GM19468 (cell line): ENCODE measurements at regions not wholly inside any gene's neighbourhood (a gene's known extent, or its start where the extent isn't known, plus 50 kb on each side); places are given as distances from the start of the nearest gene placed in this dataset.

ENCODE experiments used
- ATAC-seq: cut with Tn5 transposase; IDR thresholded peaks from one replicate; pipeline ENCODE4 v1.9.1; 2021; ENCODE audit warnings: mild to moderate bottlenecking, moderate library complexity, moderate number of reproducible peaks; ENCODE audit not compliant: unreplicated experiment; ENCODE audit errors: extremely low read depth

- no peak for ATAC-seq
Measured at GRCh38 chr7:52897713-52898112, 137.7 kb upstream of the POM121L12 start.

- ATAC-seq: no peak
Measured at GRCh38 chr7:52897288-52897687, 138.1 kb upstream of the POM121L12 start.

- ATAC-seq: no peak
Measured at GRCh38 chr7:52877240-52877639, 158.2 kb upstream of the POM121L12 start.

- ATAC-seq: no peak
Measured at GRCh38 chr7:52876402-52876801, 159.0 kb upstream of the POM121L12 start.

- ATAC-seq: no peak
Measured at GRCh38 chr7:52863652-52864051, 171.8 kb upstream of the POM121L12 start.

GRCh38 chr7:52862321-52862720, 173.1 kb upstream of the POM121L12 start:
- ATAC-seq: no peak

- ATAC-seq: no peak
Measured at GRCh38 chr7:52857367-52857766, 178.1 kb upstream of the POM121L12 start.

- ATAC-seq: no peak
Measured at GRCh38 chr7:52854681-52855080, 180.8 kb upstream of the POM121L12 start.

- no peak for ATAC-seq
Measured at GRCh38 chr7:52851547-52851946, 183.9 kb upstream of the POM121L12 start.

- ATAC-seq: no peak
Measured at GRCh38 chr7:52843436-52843835, 192.0 kb upstream of the POM121L12 start.

- no peak for ATAC-seq
Measured at GRCh38 chr7:52842202-52842900, 193.1 kb upstream of the POM121L12 start.

GRCh38 chr7:52838981-52839411, 196.4 kb upstream of the POM121L12 start:
- no peak for ATAC-seq

GRCh38 chr7:52831321-52831720, 204.1 kb upstream of the POM121L12 start:
- ATAC-seq: no peak

- no peak for ATAC-seq
Measured at GRCh38 chr7:52830801-52831200, 204.6 kb upstream of the POM121L12 start.

- ATAC-seq: no peak
Measured at GRCh38 chr7:52826515-52827265, 208.7 kb upstream of the POM121L12 start.

- ATAC-seq: no peak
Measured at GRCh38 chr7:52825611-52826010, 209.8 kb upstream of the POM121L12 start.

- no peak for ATAC-seq
Measured at GRCh38 chr7:52811537-52811936, 223.9 kb upstream of the POM121L12 start.

- ATAC-seq: no peak
Measured at GRCh38 chr7:52799817-52800216, 235.6 kb upstream of the POM121L12 start.

GRCh38 chr7:52797801-52798200, 237.6 kb upstream of the POM121L12 start:
- ATAC-seq: no peak

GRCh38 chr7:52794621-52795020, 240.8 kb upstream of the POM121L12 start:
- no peak for ATAC-seq

GRCh38 chr7:52791176-52791700, 244.2 kb upstream of the POM121L12 start:
- ATAC-seq: no peak
